SK-N-SH treated with all-trans-retinoic acid at 6 μM for 48 hours (cell line): ENCODE measurements at regions not wholly inside any gene's neighbourhood (a gene's known extent, or its start where the extent isn't known, plus 50 kb on each side); places are given as distances from the start of the nearest gene placed in this dataset.

Source experiments
- ATAC-seq: fragments of 200-7000 bp; cut with Tn5 transposase; 3 replicates; pipeline ENCODE4 v1.9.1; 2020; ENCODE audit warnings: mild to moderate bottlenecking, moderate library complexity
- ARNTL ChIP-seq: fragments of 450-650 bp; formaldehyde crosslinking; IDR thresholded peaks from 2 replicates; pipeline ENCODE4 v1.5.0; 2020; ENCODE audit warnings: low read depth, mild to moderate bottlenecking, moderate library complexity, borderline replicate concordance
- CSDC2 ChIP-seq: fragments of 250-450 bp; sonication (Bioruptor Pico); IDR thresholded peaks from 2 replicates; pipeline ENCODE4 v1.5.0; 2020; ENCODE audit warnings: mild to moderate bottlenecking, moderate library complexity
- CSRNP3 ChIP-seq: fragments of 250-450 bp; sonication (Bioruptor Pico); IDR thresholded peaks from 2 replicates; pipeline ENCODE4 v1.5.1; 2021; ENCODE audit warnings: mild to moderate bottlenecking, moderate library complexity
- ESRRG ChIP-seq: fragments of 250-450 bp; sonication (Bioruptor Pico); IDR thresholded peaks from 2 replicates; pipeline ENCODE4 v1.6.1; 2021; ENCODE audit warnings: mild to moderate bottlenecking
- GLIS3 ChIP-seq: fragments of 250-450 bp; sonication (Bioruptor Pico); IDR thresholded peaks from 2 replicates; pipeline ENCODE4 v1.5.0; 2020; ENCODE audit warnings: mild to moderate bottlenecking, moderate library complexity
- ISL1 ChIP-seq: fragments of 250-450 bp; sonication (Bioruptor Pico); IDR thresholded peaks from 2 replicates; pipeline ENCODE4 v2.1.2; 2022; ENCODE audit warnings: mild to moderate bottlenecking, moderate library complexity
- OSR1 ChIP-seq: fragments of 250-450 bp; sonication (Bioruptor Pico); IDR thresholded peaks from 2 replicates; pipeline ENCODE4 v1.8.0; 2022; ENCODE audit warnings: moderate library complexity, mild to moderate bottlenecking, inconsistent platforms
- RARB ChIP-seq: fragments of 250-450 bp; sonication (Bioruptor Pico); IDR thresholded peaks from 2 replicates; pipeline ENCODE4 v1.8.0; 2021; ENCODE audit warnings: mild to moderate bottlenecking, moderate library complexity
- SNAI2 ChIP-seq: fragments of 250-450 bp; sonication (Bioruptor Pico); IDR thresholded peaks from 2 replicates; pipeline ENCODE4 v1.5.0; 2020; ENCODE audit warnings: mild to moderate bottlenecking, moderate library complexity
- TCF4 ChIP-seq: fragments of 250-450 bp; sonication (Bioruptor Pico); IDR thresholded peaks from 2 replicates; pipeline ENCODE4 v1.8.0; 2021; ENCODE audit warnings: mild to moderate bottlenecking, moderate library complexity, borderline replicate concordance
- TSHZ2 ChIP-seq: fragments of 250-450 bp; sonication (Bioruptor Pico); IDR thresholded peaks from 2 replicates; pipeline ENCODE4 v1.5.0; 2020; ENCODE audit warnings: mild to moderate bottlenecking, moderate library complexity
- ZC3H10 ChIP-seq: fragments of 250-450 bp; sonication (Bioruptor Pico); IDR thresholded peaks from 2 replicates; pipeline ENCODE4 v1.5.1; 2021; ENCODE audit warnings: mild to moderate bottlenecking, moderate library complexity
- ZFP3 ChIP-seq: fragments of 250-450 bp; sonication (Bioruptor Pico); IDR thresholded peaks from 2 replicates; pipeline ENCODE4 v1.5.0; 2020; ENCODE audit warnings: mild to moderate bottlenecking, moderate library complexity
- ZNF565 ChIP-seq: fragments of 450-650 bp; formaldehyde crosslinking; conservative IDR thresholded peaks from 2 replicates; pipeline ENCODE4 v1.5.0; 2020; ENCODE audit warnings: low read depth, mild to moderate bottlenecking, moderate library complexity
- ZNF70 ChIP-seq: fragments of 450-650 bp; formaldehyde crosslinking; IDR thresholded peaks from 2 replicates; pipeline ENCODE4 v1.5.0; 2020; ENCODE audit warnings: mild to moderate bottlenecking, moderate library complexity
- ZNF8 ChIP-seq: fragments of 450-650 bp; formaldehyde crosslinking; IDR thresholded peaks from 2 replicates; pipeline ENCODE4 v1.5.0; 2020; ENCODE audit warnings: mild to moderate bottlenecking, moderate library complexity
- TF ChIP-seq, protein P1 (sequence below): fragments of 250-450 bp; sonication (Bioruptor Pico); IDR thresholded peaks from 2 replicates; pipeline ENCODE4 v1.8.0; 2020; ENCODE audit warnings: mild to moderate bottlenecking, moderate library complexity, borderline replicate concordance

GRCh38 chr3:94564247-94564646 lies 501.4 kb downstream of the NSUN3 start:
- no peak for ATAC-seq
- TF ChIP-seq ISL1 (CRISPR knock-in tag) = no peak
- TF ChIP-seq GLIS3 (CRISPR knock-in tag) = no peak
- TF ChIP-seq RARB (CRISPR knock-in tag) = no peak
- no peak for TF ChIP-seq ZNF565 (CRISPR knock-in tag)
- TF ChIP-seq ZC3H10 (CRISPR knock-in tag) = no peak
- TF ChIP-seq ZFP3 (CRISPR knock-in tag) = no peak
- no peak for TF ChIP-seq ZNF8 (CRISPR knock-in tag)

DNA sequence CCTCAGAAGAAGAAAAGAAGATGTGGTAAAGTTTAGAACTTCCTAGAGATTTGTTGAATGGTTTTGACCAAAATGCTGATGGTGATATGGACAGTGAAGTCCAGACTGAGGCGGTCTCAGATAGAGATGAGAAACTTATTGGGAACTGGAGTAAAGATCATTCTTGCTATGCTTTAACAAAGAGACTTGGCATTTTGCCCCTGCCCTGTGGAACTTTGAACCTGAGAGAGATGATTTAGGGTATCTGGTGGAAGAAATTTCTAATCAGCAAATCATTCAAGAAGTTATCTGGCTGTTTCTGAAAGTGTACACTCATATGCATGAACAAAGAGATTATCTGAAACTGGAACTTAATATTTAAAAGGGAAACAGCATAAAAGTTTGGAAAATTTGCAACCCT lies 505.2 kb downstream of the NSUN3 start:
- ATAC-seq = no peak
- TF ChIP-seq ZC3H10 (CRISPR knock-in tag) (no peak), OSR1 (no peak), ARNTL (CRISPR knock-in tag) (no peak)
- TF ChIP-seq, all 23 proteins: peak for 0

- no peak for ATAC-seq
- TF ChIP-seq CSRNP3 (CRISPR knock-in tag) (no peak), SNAI2 (CRISPR knock-in tag) (no peak), RARB (CRISPR knock-in tag) (no peak), OSR1 (no peak), TCF4 (no peak), ISL1 (CRISPR knock-in tag) (no peak), CSDC2 (CRISPR knock-in tag) (no peak)
Measured at GRCh38 chr3:94573337-94573736, 510.5 kb downstream of the NSUN3 start.

DNA sequence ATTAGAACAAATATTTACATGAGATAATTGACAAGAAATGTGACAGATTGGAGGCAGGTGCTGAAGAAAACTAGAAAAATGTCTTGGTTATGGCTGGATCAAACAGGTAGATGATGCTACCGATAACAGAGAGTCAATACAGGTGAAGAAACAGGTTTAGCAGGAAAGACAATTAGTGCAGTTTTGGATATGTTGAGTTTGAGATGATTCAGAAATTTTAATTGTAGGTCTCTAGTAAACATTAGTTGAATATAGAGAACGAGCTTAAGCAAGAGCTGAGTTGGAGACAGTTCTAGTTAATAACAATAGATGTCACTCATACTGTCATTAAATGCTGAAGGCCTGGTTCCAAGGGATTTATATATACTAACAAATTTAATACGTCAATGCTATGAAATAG lies 524.4 kb downstream of the NSUN3 start:
- TF ChIP-seq ZNF8 (CRISPR knock-in tag) (no peak), TSHZ2 (CRISPR knock-in tag) (no peak)
- TF ChIP-seq, all 23 proteins: peak for 0
- no peak for ATAC-seq

DNA sequence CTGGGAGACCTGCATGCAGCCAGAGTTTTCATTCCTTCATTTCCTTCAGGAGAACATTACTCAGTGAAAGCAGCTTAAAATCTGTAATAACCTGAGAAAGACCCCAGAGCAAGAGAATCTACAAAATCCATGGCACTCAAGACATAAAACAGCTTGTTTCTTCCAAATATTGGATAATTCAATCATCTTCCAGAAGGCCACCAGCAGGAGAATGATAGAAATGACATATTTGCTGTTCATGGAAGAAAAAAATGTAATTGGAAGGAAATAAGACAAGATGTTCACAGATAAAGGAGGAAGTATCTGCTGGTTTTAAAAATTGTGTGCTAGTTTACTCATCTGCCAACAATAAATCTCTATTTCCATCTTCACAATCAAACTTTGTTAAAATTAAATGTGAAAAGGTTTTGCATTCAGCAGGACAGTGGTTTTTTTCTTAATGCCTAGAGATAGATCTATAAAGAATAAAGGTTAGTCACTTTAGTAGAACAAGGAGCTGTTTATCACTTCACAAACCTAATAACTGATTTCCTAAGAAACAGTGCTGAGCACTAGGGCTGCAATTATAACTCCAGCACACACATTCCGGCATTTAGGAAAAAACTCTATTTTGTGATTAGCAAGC lies 530.8 kb downstream of the NSUN3 start:
- ATAC-seq = no peak
- peak; percentile 49 for TF ChIP-seq ISL1 (CRISPR knock-in tag)
- TF ChIP-seq CSRNP3 (CRISPR knock-in tag) = no peak
- no peak for TF ChIP-seq GLIS3 (CRISPR knock-in tag)
- no peak for TF ChIP-seq OSR1
- TF ChIP-seq ESRRG (CRISPR knock-in tag) = no peak
- TF ChIP-seq TSHZ2 (CRISPR knock-in tag) = no peak
- TF ChIP-seq ZNF70 = no peak
- TF ChIP-seq, protein P1, sequence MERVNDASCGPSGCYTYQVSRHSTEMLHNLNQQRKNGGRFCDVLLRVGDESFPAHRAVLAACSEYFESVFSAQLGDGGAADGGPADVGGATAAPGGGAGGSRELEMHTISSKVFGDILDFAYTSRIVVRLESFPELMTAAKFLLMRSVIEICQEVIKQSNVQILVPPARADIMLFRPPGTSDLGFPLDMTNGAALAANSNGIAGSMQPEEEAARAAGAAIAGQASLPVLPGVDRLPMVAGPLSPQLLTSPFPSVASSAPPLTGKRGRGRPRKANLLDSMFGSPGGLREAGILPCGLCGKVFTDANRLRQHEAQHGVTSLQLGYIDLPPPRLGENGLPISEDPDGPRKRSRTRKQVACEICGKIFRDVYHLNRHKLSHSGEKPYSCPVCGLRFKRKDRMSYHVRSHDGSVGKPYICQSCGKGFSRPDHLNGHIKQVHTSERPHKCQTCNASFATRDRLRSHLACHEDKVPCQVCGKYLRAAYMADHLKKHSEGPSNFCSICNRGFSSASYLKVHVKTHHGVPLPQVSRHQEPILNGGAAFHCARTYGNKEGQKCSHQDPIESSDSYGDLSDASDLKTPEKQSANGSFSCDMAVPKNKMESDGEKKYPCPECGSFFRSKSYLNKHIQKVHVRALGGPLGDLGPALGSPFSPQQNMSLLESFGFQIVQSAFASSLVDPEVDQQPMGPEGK (CRISPR knock-in tag) = no peak
